Calu3 (cell line): ENCODE measurements at regions not wholly inside any gene's neighbourhood (a gene's known extent, or its start where the extent isn't known, plus 50 kb on each side); places are given as distances from the start of the nearest gene placed in this dataset.
A peak's percentile ranks its signal among the peaks of the same experiment; 100 is the strongest.

Experiments
- BruUV-seq: library from RNA; stranded (reverse); fragments of 400-500 nt; replicated peaks from 2 replicates; lab custom pipeline; 2021; lab: Mats Ljungman, UMichigan
- CTCF ChIA-PET: fragments of 300-600 bp; sonication (Branson Sonifier 250); formaldehyde crosslinking; loops from one replicate; lab custom pipeline; 2022; ENCODE audit warnings: antibody characterized with exemption; lab: Charles Lee
- DNase-seq: peaks from one replicate; pipeline ENCODE4 v3.0.0; 2022
- H3K27ac Mint-ChIP-seq: one replicate; pipeline ENCODE4 v1.8.0; 2022; ENCODE audit warnings: mixed read lengths; ENCODE audit not compliant: unreplicated experiment
- H3K27me3 Mint-ChIP-seq: one replicate; pipeline ENCODE4 v1.8.0; 2022; ENCODE audit warnings: mixed read lengths; ENCODE audit not compliant: unreplicated experiment
- H3K36me3 Mint-ChIP-seq: one replicate; pipeline ENCODE4 v1.8.0; 2022; ENCODE audit warnings: mild to moderate bottlenecking, moderate library complexity, mixed read lengths; ENCODE audit not compliant: insufficient read depth, unreplicated experiment
- H3K4me1 Mint-ChIP-seq: one replicate; pipeline ENCODE4 v1.8.0; 2022; ENCODE audit warnings: mild to moderate bottlenecking, low read depth, mixed read lengths; ENCODE audit not compliant: unreplicated experiment
- H3K4me3 Mint-ChIP-seq: one replicate; pipeline ENCODE4 v1.8.0; 2022; ENCODE audit warnings: mild to moderate bottlenecking, low read depth, moderate library complexity, mixed read lengths; ENCODE audit not compliant: unreplicated experiment
- H3K9me3 Mint-ChIP-seq: one replicate; pipeline ENCODE4 v1.8.0; 2022; ENCODE audit warnings: low read depth, mixed read lengths; ENCODE audit not compliant: unreplicated experiment
- CTCF ChIP-seq: fragments of 200-600 bp; IDR thresholded peaks from one replicate; pipeline ENCODE4 v1.8.0; 2022; ENCODE audit warnings: antibody characterized with exemption; ENCODE audit not compliant: unreplicated experiment
- intact Hi-C: fragments of 100-400 bp; cut with micrococcal nuclease; formaldehyde crosslinking; loops from one replicate; pipeline ENCODE4 v1.10.0; 2022; ENCODE audit not compliant: unreplicated experiment

GRCh38 chr16:85422196-85422631, 190.9 kb upstream of the GSE1 start:
- Mint-ChIP-seq H3K27me3 (peaks cover 57% of the 10 kb centered on the region), H3K4me1 (peaks cover 38% of the 10 kb centered on the region), H3K36me3 (no peaks in the 10 kb centered on the region), H3K27ac (no peak overlapping the region), H3K9me3 (no peaks in the 10 kb centered on the region), H3K4me3 (peak overlapping the region; percentile 44)
- no TSS peak for BruUV-seq
- CTCF ChIA-PET, result interaction anchor here (0.6 to 4.0 kb wide), 14 partner anchors 10 to 418 kb away, joined by 3 to 24 read pairs (median 4); no protein-coding TSS in a partner anchor
- TF ChIP-seq CTCF, result no peak
- DNase-seq, result peak; percentile 25
- intact Hi-C loops, result loop anchor here (2.0 kb wide), 1 partner anchor 137 kb away; no protein-coding TSS in a partner anchor

DNA sequence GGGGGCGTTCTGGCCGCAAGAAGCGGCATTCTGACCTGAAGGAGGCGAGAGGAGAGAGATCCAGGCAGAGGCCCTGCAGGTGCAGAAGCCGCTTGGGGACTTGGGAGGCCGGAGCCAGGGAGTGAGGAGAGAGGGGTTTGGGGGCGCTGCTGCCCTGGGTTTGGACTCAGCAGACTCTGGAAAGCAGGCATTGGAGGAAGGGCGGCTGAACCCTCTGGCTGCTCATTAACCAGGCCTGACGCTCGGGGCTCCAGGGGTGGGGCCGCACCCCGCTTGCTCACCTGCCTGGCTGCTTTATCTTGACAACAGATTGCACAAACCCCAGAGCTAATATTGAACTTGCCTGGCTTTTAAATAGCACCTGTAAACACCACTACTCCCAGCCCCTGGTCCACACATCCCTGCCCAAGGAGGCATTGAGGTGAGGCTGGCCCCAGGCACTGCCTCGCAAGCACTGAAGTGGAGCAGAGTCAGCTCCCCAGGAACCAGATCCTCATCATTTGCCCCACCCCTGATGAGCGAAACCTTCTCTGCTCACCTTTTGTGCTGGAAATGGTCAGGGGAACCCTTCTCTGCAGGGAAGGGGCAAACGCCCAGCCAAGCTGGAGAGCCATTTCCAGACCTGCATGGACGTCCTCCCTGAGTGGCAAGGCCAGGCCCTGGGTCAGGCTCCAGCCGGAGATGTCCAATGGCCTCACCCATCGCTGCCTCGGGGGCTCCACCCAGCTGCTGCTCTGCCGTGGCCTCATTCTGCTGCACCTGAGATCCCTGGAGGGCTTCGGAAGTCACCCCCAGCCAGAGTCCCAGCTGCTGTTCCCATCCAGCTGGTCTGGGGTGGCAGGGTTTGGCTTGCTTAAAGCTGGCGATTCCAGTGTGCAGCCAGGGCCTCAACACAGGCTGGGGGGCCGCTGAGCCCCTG, 190.2 kb upstream of the GSE1 start:
- no TSS peak for BruUV-seq
- CTCF ChIA-PET, result interaction anchor here (0.6 to 4.0 kb wide), 11 partner anchors 24 to 1732 kb away, joined by 3 to 24 read pairs (median 4); no protein-coding TSS in a partner anchor
- peaks cover 60% of the 10 kb centered on the region for H3K27me3 Mint-ChIP-seq
- peak; percentile 93 for DNase-seq
- H3K27ac Mint-ChIP-seq, result no peak overlapping the region
- H3K9me3 Mint-ChIP-seq, result no peaks in the 10 kb centered on the region
- intact Hi-C loops, result loop anchor here (2.0 kb wide), 1 partner anchor 136 kb away; no protein-coding TSS in a partner anchor
- peak overlapping the region; percentile 44 for H3K4me3 Mint-ChIP-seq
- no peaks in the 10 kb centered on the region for H3K36me3 Mint-ChIP-seq
- no peak for TF ChIP-seq CTCF
- H3K4me1 Mint-ChIP-seq, result peaks cover 38% of the 10 kb centered on the region

DNA sequence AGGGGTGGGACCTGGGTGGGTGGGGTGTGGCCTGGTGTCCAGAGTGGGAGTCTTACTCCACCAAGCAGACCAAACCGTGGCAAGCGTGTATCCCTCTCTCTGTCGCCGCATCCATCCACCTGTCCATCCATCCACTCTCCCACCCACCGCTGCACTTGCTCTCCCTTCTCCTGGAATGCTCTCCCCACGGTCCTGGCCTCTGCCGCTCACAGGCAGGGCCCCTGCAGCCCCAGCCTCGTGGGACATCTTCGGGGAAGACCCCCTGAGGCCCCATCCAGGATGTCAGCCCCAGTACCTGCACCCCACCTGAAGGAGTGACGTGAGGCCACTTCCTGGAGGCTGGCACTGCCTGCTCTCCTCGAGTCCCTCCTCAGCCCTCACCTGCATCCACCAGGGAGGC, 189.5 kb upstream of the GSE1 start:
- peaks cover 53% of the 10 kb centered on the region for H3K27me3 Mint-ChIP-seq
- CTCF ChIA-PET, result no interaction called here
- no peak for DNase-seq
- H3K4me1 Mint-ChIP-seq, result peaks cover 38% of the 10 kb centered on the region
- TF ChIP-seq CTCF, result no peak
- H3K4me3 Mint-ChIP-seq, result peak overlapping the region; percentile 24
- H3K27ac Mint-ChIP-seq, result no peak overlapping the region
- no peaks in the 10 kb centered on the region for H3K9me3 Mint-ChIP-seq
- intact Hi-C loops, result loop anchor here (2.0 kb wide), 1 partner anchor 135 kb away; no protein-coding TSS in a partner anchor
- no peaks in the 10 kb centered on the region for H3K36me3 Mint-ChIP-seq
- BruUV-seq, result no TSS peak

DNA sequence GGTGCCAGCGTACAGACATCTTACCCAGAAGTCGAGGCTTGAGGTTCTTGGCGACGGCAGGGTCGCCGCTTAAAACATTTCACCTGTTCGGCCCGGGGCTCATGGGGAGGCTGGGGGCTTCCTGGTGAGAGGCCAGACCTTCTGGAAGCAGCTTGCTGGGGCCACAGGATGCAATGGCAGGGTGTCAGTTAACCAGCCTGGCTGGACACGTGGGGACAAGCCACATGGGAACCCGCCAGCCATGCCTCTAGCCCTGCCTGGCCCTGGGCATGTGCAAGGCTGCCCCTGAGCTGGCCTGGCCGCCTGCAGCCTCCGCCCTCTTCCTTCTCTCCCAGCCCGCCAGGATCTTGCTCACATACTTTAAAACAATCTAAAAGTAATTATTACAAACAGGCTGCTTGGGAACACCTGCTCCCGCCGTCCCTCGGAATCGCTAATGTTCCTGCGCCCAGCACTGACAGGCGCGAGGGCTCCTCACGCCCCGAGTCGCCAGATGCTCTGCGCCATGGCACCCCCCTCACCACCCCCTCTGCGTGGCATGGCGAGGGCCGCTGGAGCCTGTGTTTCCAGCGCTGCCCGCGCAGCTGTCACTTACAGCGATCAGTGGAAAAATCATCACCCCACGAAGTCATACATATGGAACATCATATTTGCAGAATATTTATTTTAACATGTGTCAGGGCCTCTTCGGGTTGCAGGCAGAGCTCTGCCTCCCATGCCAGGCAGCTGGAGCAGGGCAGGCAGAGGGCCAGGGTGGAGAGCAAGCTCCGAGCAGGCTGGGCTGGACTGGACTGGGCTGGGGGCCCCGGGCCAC, 188.7 kb upstream of the GSE1 start:
- Mint-ChIP-seq H3K4me3 (no peak overlapping the region), H3K9me3 (no peaks in the 10 kb centered on the region), H3K4me1 (peaks cover 40% of the 10 kb centered on the region), H3K27me3 (peaks cover 52% of the 10 kb centered on the region), H3K36me3 (no peaks in the 10 kb centered on the region), H3K27ac (no peak overlapping the region)
- DNase-seq, result no peak
- intact Hi-C loops, result no loop called here
- no TSS peak for BruUV-seq
- CTCF ChIA-PET, result interaction anchor here (0.5 to 1.4 kb wide), 2 partner anchors 139 to 301 kb away, joined by 5 to 6 read pairs; no protein-coding TSS in a partner anchor
- TF ChIP-seq CTCF, result no peak
